Left ventricle myocardium inferior (tissue), 1 donor: ENCODE measurements at regions not wholly inside any gene's neighbourhood (a gene's known extent, or its start where the extent isn't known, plus 50 kb on each side); places are given as distances from the start of the nearest gene placed in this dataset.

ENCODE experiments used
- DNase-seq: peaks from one replicate; pipeline ENCODE4 v3.0.0-alpha.2; 2020
- H3K27ac ChIP-seq: fragments of 200-600 bp; replicated peaks from 2 replicates; pipeline ENCODE4 v1.8.0; 2021
- H3K27me3 ChIP-seq: fragments of 200-600 bp; 2 replicates; pipeline ENCODE4 v1.8.0; 2021; ENCODE audit warnings: low read depth
- H3K36me3 ChIP-seq: fragments of 200-600 bp; 2 replicates; pipeline ENCODE4 v1.8.0; 2021
- H3K4me1 ChIP-seq: fragments of 200-600 bp; 2 replicates; pipeline ENCODE4 v1.8.0; 2021
- H3K4me3 ChIP-seq: fragments of 200-600 bp; 2 replicates; pipeline ENCODE4 v1.8.0; 2021; ENCODE audit warnings: mild to moderate bottlenecking, moderate library complexity
- H3K9me3 ChIP-seq: fragments of 200-600 bp; replicated peaks from 2 replicates; pipeline ENCODE4 v1.8.0; 2021
- CTCF ChIP-seq: fragments of 200-600 bp; IDR thresholded peaks from 2 replicates; pipeline ENCODE4 v1.8.0; 2021; ENCODE audit warnings: antibody characterized with exemption, mild to moderate bottlenecking, borderline replicate concordance
- intact Hi-C: fragments of 100-400 bp; cut with micrococcal nuclease; formaldehyde crosslinking; loops from one replicate; pipeline ENCODE4 v1.11.0; 2022
- donor health status: DM: no; HTN: yes; CAD: no; lungs with severe emphysema.

GRCh38 chr13:58399263-58399662 lies 767.7 kb downstream of the PCDH17 start:
- no peaks in the 10 kb centered on the region for H3K36me3 ChIP-seq
- no peak for DNase-seq
- intact Hi-C loops: no loop called here
- TF ChIP-seq CTCF: no peak
- peaks cover 34% of the 10 kb centered on the region for H3K9me3 ChIP-seq
- H3K27me3 ChIP-seq: no peaks in the 10 kb centered on the region
- no peak overlapping the region for H3K4me3 ChIP-seq
- no peaks in the 10 kb centered on the region for H3K4me1 ChIP-seq
- H3K27ac ChIP-seq: no peak overlapping the region

DNA sequence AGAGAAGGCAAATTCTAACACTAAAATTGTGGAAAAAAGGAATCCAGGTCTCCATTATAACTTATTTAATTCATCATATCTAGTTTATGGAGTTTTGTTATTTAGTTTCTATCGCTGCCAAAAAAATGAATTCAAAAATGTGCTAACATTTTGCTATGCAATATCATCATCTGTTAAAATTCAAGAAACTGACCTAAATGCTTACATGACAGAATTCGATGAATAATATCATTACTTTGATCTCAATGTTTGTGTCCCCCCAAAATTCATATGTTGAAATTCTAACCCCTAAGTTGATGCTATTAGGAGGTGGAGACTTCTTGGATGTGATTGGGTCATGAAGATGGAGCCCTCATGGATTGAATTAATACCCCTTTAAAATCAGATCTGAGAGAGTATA lies 775.0 kb downstream of the PCDH17 start:
- H3K4me1 ChIP-seq: no peaks in the 10 kb centered on the region
- intact Hi-C loops: no loop called here
- no peaks in the 10 kb centered on the region for H3K36me3 ChIP-seq
- no peak for TF ChIP-seq CTCF
- no peak overlapping the region for H3K27ac ChIP-seq
- H3K4me3 ChIP-seq: no peak overlapping the region
- no peaks in the 10 kb centered on the region for H3K27me3 ChIP-seq
- DNase-seq: no peak
- H3K9me3 ChIP-seq: peaks cover 17% of the 10 kb centered on the region

DNA sequence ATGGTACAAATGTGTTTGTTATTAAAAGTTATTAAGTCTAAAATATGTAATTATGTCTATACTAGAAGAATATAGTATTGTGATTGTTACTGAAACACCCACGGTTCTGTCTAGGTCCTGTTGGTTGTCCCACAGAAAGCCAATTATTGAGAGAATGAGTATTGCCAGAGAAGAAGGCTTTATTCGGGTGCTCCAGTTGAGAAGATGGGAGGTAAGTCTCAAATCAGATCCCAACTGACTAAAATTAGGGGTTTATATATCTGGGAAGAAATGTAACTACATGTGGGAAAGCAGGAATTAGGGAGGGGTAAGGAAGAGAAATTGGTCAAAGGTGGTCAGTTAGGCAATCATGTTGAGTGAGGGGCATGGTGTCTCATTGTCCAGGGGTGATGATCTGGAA lies 798.4 kb downstream of the PCDH17 start:
- H3K36me3 ChIP-seq: no peaks in the 10 kb centered on the region
- no peak overlapping the region for H3K4me3 ChIP-seq
- intact Hi-C loops: no loop called here
- peaks cover 36% of the 10 kb centered on the region for H3K9me3 ChIP-seq
- no peaks in the 10 kb centered on the region for H3K27me3 ChIP-seq
- no peaks in the 10 kb centered on the region for H3K4me1 ChIP-seq
- no peak for DNase-seq
- no peak for TF ChIP-seq CTCF
- H3K27ac ChIP-seq: no peak overlapping the region

GRCh38 chr13:58434943-58435342 lies 803.4 kb downstream of the PCDH17 start:
- no peak for TF ChIP-seq CTCF
- intact Hi-C loops: no loop called here
- H3K9me3 ChIP-seq: peaks cover 10% of the 10 kb centered on the region
- no peak for DNase-seq
- no peaks in the 10 kb centered on the region for H3K36me3 ChIP-seq
- no peak overlapping the region for H3K27ac ChIP-seq
- no peaks in the 10 kb centered on the region for H3K27me3 ChIP-seq
- H3K4me1 ChIP-seq: no peaks in the 10 kb centered on the region
- no peak overlapping the region for H3K4me3 ChIP-seq

DNA sequence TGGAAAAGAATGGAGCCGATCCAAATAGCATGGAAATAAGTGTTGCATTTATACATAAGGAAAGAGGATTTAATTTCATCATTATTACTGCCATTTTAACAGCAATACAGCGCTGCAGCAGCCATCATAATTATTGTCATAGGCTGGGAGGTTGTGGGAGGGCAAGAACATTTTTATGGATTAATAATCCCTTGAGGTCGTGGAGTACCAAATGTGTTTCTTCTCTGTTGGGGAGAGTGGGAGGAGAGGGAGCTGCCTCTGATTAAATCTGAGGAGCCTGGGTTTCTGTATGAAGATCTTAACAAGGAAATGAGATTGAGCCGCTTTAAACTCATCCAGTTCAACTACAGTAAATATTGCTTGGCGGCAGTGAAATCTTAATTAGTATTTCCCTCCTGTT lies 805.9 kb downstream of the PCDH17 start:
- H3K9me3 ChIP-seq: no peaks in the 10 kb centered on the region
- no peaks in the 10 kb centered on the region for H3K36me3 ChIP-seq
- no peak for DNase-seq
- intact Hi-C loops: no loop called here
- no peak overlapping the region for H3K4me3 ChIP-seq
- no peak overlapping the region for H3K27ac ChIP-seq
- no peaks in the 10 kb centered on the region for H3K4me1 ChIP-seq
- H3K27me3 ChIP-seq: no peaks in the 10 kb centered on the region
- no peak for TF ChIP-seq CTCF

DNA sequence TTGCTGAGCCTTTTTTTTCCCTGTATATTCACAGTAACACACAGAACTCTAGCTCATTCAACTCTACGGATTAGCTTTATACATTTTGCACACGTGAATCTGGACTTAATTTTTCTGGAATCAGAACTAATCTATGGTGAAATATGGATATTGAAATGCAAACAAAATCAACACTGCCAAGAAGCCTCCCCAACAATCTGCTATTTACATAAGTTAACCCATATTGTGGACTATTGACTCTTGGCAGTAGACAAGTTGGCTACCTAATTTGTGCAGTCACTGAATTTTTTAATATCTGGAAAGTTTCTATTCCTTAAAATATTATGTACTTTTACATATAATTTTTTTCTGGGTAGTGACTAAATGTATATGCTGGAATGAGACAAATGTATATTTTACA lies 815.4 kb downstream of the PCDH17 start:
- H3K4me3 ChIP-seq: no peak overlapping the region

More for the DNA sequence above, 815.4 kb downstream of the PCDH17 start:
- Histone ChIP-seq H3K27me3 (no peaks in the 10 kb centered on the region), H3K27ac (no peak overlapping the region), H3K9me3 (no peaks in the 10 kb centered on the region), H3K36me3 (no peaks in the 10 kb centered on the region), H3K4me1 (no peaks in the 10 kb centered on the region)
- DNase-seq: no peak
- intact Hi-C loops: no loop called here
- TF ChIP-seq CTCF: no peak
